IMR-90 (cell line): ENCODE measurements at regions not wholly inside any gene's neighbourhood (a gene's known extent, or its start where the extent isn't known, plus 50 kb on each side); places are given as distances from the start of the nearest gene placed in this dataset.

Experiments used
- ATAC-seq: fragments of 200-7000 bp; cut with Tn5 transposase; 2 replicates; pipeline ENCODE4 v1.9.1; 2020; ENCODE audit warnings: low read depth, mild to moderate bottlenecking, moderate library complexity
- BruUV-seq: library from RNA; stranded (reverse); fragments of 400-500 nt; replicated peaks from 2 replicates; lab custom pipeline; 2021; lab: Mats Ljungman, UMichigan
- CTCF ChIA-PET: fragments of 300-600 bp; formaldehyde crosslinking; extraction: SDS; loops from one replicate; lab custom pipeline; 2021; ENCODE audit warnings: antibody characterized with exemption; lab: Yijun Ruan, JAX
- POLR2A ChIA-PET: fragments of 300-600 bp; sonication (Branson Sonifier 250); formaldehyde crosslinking; loops from one replicate; lab custom pipeline; 2022; ENCODE audit warnings: antibody characterized with exemption; ENCODE audit not compliant: unreplicated experiment; lab: Charles Lee
- DNase-seq: peaks from one replicate; pipeline ENCODE4 v3.0.0; 2013
- H2AFZ ChIP-seq: replicated peaks from 2 replicates; pipeline ENCODE3; 2013; ENCODE audit warnings: low read length, mild to moderate bottlenecking; ENCODE audit not compliant: poor library complexity
- H2AK5ac ChIP-seq: 2 replicates; pipeline ENCODE4 v1.6.1; 2013; ENCODE audit warnings: low read depth, low read length, inconsistent platforms
- H2AK9ac ChIP-seq: replicated peaks from 2 replicates; pipeline ENCODE3; 2013; ENCODE audit warnings: mild to moderate bottlenecking, low read depth, low read length, moderate library complexity; ENCODE audit not compliant: poor library complexity
- H2BK120ac ChIP-seq: 2 replicates; pipeline ENCODE4 v1.6.1; 2013; ENCODE audit warnings: low read depth, low read length, inconsistent platforms
- H2BK15ac ChIP-seq: 3 replicates; pipeline ENCODE4 v1.6.1; 2013; ENCODE audit warnings: low read depth, low read length, inconsistent platforms
- H2BK20ac ChIP-seq: 2 replicates; pipeline ENCODE4 v1.6.1; 2013; ENCODE audit warnings: low read depth, mild to moderate bottlenecking, inconsistent platforms, low read length, moderate library complexity
- H2BK5ac ChIP-seq: 2 replicates; pipeline ENCODE4 v1.6.1; 2013; ENCODE audit warnings: mild to moderate bottlenecking, low read depth, low read length, inconsistent platforms; ENCODE audit not compliant: poor library complexity, severe bottlenecking
- H3K14ac ChIP-seq: replicated peaks from 2 replicates; pipeline ENCODE4 v1.6.1; 2013; ENCODE audit warnings: low read depth, low read length, inconsistent platforms
- H3K18ac ChIP-seq: 2 replicates; pipeline ENCODE4 v1.6.1; 2013; ENCODE audit warnings: low read depth, low read length, control low read depth
- H3K23ac ChIP-seq: 2 replicates; pipeline ENCODE4 v1.6.1; 2013; ENCODE audit warnings: low read depth, low read length, inconsistent platforms
- H3K27ac ChIP-seq: 2 replicates; pipeline ENCODE4 v1.5.1; 2013; ENCODE audit warnings: mild to moderate bottlenecking, control low read depth, low read length; ENCODE audit not compliant: insufficient read depth
- H3K27me3 ChIP-seq: 2 replicates; pipeline ENCODE4 v1.6.1; 2013; ENCODE audit warnings: low read length; ENCODE audit not compliant: control insufficient read depth, insufficient read depth
- H3K36me3 ChIP-seq: 2 replicates; pipeline ENCODE4 v1.6.1; 2013; ENCODE audit warnings: low read length, mixed read lengths; ENCODE audit not compliant: control insufficient read depth, insufficient read depth
- H3K4ac ChIP-seq: 2 replicates; pipeline ENCODE4 v1.6.1; 2013; ENCODE audit warnings: low read depth, low read length, inconsistent platforms
- H3K4me1 ChIP-seq: 2 replicates; pipeline ENCODE4 v1.6.1; 2013; ENCODE audit warnings: low read length, mixed read lengths; ENCODE audit not compliant: control insufficient read depth, insufficient read depth
- H3K4me2 ChIP-seq: 2 replicates; pipeline ENCODE4 v1.6.1; 2013; ENCODE audit warnings: low read depth, mild to moderate bottlenecking, control low read depth, low read length, moderate library complexity
- H3K4me3 ChIP-seq: 2 replicates; pipeline ENCODE4 v1.5.1; 2013; ENCODE audit warnings: low read depth, mild to moderate bottlenecking, control low read depth, low read length, moderate library complexity; ENCODE audit not compliant: insufficient read depth
- H3K56ac ChIP-seq: 2 replicates; pipeline ENCODE4 v1.6.1; 2013; ENCODE audit warnings: low read length, inconsistent platforms; ENCODE audit not compliant: insufficient read depth; ENCODE audit errors: extremely low read depth
- H3K79me1 ChIP-seq, 2 experiments: 2 replicates each; pipeline ENCODE4 v1.6.1; 2013; ENCODE audit warnings: low read length in 2 of 2, inconsistent platforms in 1 of 2, low read depth in 1 of 2
- H3K9ac ChIP-seq: 2 replicates; pipeline ENCODE4 v1.6.1; 2013; ENCODE audit warnings: low read depth, low read length, control low read depth
- H3K9me1 ChIP-seq: 2 replicates; pipeline ENCODE4 v1.6.1; 2013; ENCODE audit warnings: low read length, inconsistent platforms; ENCODE audit not compliant: insufficient read depth
- H3K9me3 ChIP-seq: 2 replicates; pipeline ENCODE4 v1.6.1; 2013; ENCODE audit warnings: low read length; ENCODE audit not compliant: control insufficient read depth, insufficient read depth
- H4K20me1 ChIP-seq: 2 replicates; pipeline ENCODE4 v1.6.1; 2013; ENCODE audit warnings: low read length, inconsistent platforms; ENCODE audit not compliant: insufficient read depth
- H4K5ac ChIP-seq: 2 replicates; pipeline ENCODE4 v1.6.1; 2013; ENCODE audit warnings: mild to moderate bottlenecking, low read depth, low read length, control low read depth
- H4K8ac ChIP-seq, 2 experiments: 2 replicates each; pipeline ENCODE4 v1.6.1; 2013; ENCODE audit warnings: low read depth in 2 of 2, low read length in 2 of 2, control low read depth in 1 of 2, inconsistent platforms in 1 of 2
- H4K91ac ChIP-seq: 2 replicates; pipeline ENCODE4 v1.6.1; 2013; ENCODE audit warnings: low read depth, low read length, inconsistent platforms; ENCODE audit not compliant: insufficient read depth
- BHLHE40 ChIP-seq: fragments of 150-350 bp; IDR thresholded peaks from 2 replicates; pipeline ENCODE4 v1.6.1; 2016; ENCODE audit warnings: mild to moderate bottlenecking, low read depth, low read length
- CEBPB ChIP-seq: IDR thresholded peaks from 2 replicates; pipeline ENCODE4 v1.6.1; 2012; ENCODE audit warnings: low read depth, low read length, improper control_type of control experiment
- CHD1 ChIP-seq: IDR thresholded peaks from 2 replicates; pipeline ENCODE4 v1.6.1; 2012; ENCODE audit warnings: low read depth, low read length, improper control_type of control experiment
- FOS ChIP-seq: fragments of 150-350 bp; IDR thresholded peaks from 2 replicates; pipeline ENCODE4 v1.6.1; 2016; ENCODE audit warnings: low read depth, low read length
- MAFK ChIP-seq: IDR thresholded peaks from 2 replicates; pipeline ENCODE4 v1.6.1; 2012; ENCODE audit warnings: low read depth, low read length, improper control_type of control experiment
- MAZ ChIP-seq: IDR thresholded peaks from 2 replicates; pipeline ENCODE4 v1.6.1; 2012; ENCODE audit warnings: low read depth, mild to moderate bottlenecking, low read length, improper control_type of control experiment, moderate library complexity, borderline replicate concordance
- MXI1 ChIP-seq: IDR thresholded peaks from 2 replicates; pipeline ENCODE4 v1.6.1; 2012; ENCODE audit warnings: low read depth, mild to moderate bottlenecking, low read length, moderate library complexity, borderline replicate concordance
- NFE2L2 ChIP-seq: fragments of 150-350 bp; IDR thresholded peaks from 2 replicates; pipeline ENCODE4 v1.6.1; 2016; ENCODE audit warnings: low read depth, mild to moderate bottlenecking, low read length
- POLR2A ChIP-seq: IDR thresholded peaks from 2 replicates; pipeline ENCODE4 v1.6.1; 2012; ENCODE audit warnings: mild to moderate bottlenecking, low read depth, low read length
- RAD21 ChIP-seq: IDR thresholded peaks from 2 replicates; pipeline ENCODE4 v1.6.1; 2012; ENCODE audit warnings: low read length, improper control_type of control experiment
- RCOR1 ChIP-seq: IDR thresholded peaks from 2 replicates; pipeline ENCODE4 v1.6.1; 2012; ENCODE audit warnings: mild to moderate bottlenecking, low read length, improper control_type of control experiment; ENCODE audit not compliant: insufficient replicate concordance
- RFX5 ChIP-seq: IDR thresholded peaks from 2 replicates; pipeline ENCODE4 v1.8.0; 2012; ENCODE audit warnings: low read depth, mild to moderate bottlenecking, low read length, moderate library complexity
- SMC3 ChIP-seq: fragments of 150-350 bp; IDR thresholded peaks from 2 replicates; pipeline ENCODE4 v1.6.1; 2016; ENCODE audit warnings: low read depth, mild to moderate bottlenecking, antibody characterized with exemption, low read length, moderate library complexity
- WGBS, 2 experiments: methylation state at CpG; one replicate each; pipeline versions ENCODE4 v1.1.5 to v1.1.7; 2013; ENCODE audit warnings: missing lambda C conversion rate in 2 of 2; ENCODE audit not compliant: insufficient read length in 1 of 2; ENCODE audit errors: extremely low coverage in 2 of 2; 5-methylcytosine and 5-hydroxymethylcytosine counted together
- dilution Hi-C: fragments of 300-500 bp; cut with HindIII; formaldehyde crosslinking; loops from one replicate; pipeline ENCODE4 v1.14.3; 2018; ENCODE audit warnings: low sequenced_read_pairs; ENCODE audit not compliant: unreplicated experiment
- in situ Hi-C: fragments of 300-500 bp; cut with MboI; formaldehyde crosslinking; loops from 3 replicates; pipeline ENCODE4 v1.14.3; 2019; ENCODE audit warnings: low sequenced_read_pairs, inconsistent platforms, mixed read lengths
- intact Hi-C: fragments of 100-400 bp; cut with micrococcal nuclease; formaldehyde crosslinking; loops from 2 replicates; pipeline ENCODE4 v1.10.0; 2022
- TF ChIP-seq, protein P1 (sequence below): conservative IDR thresholded peaks from 2 replicates; pipeline ENCODE4 v1.5.1; 2012; ENCODE audit warnings: mild to moderate bottlenecking, low read depth, low read length, improper control_type of control experiment
- TF ChIP-seq, protein P2 (sequence below): fragments of 150-350 bp; IDR thresholded peaks from 2 replicates; pipeline ENCODE4 v1.6.1; 2017; ENCODE audit warnings: mild to moderate bottlenecking, antibody characterized with exemption, low read length, low read depth
- TF ChIP-seq, protein P3 (sequence below): fragments of 150-350 bp; IDR thresholded peaks from 2 replicates; pipeline ENCODE4 v1.6.1; 2016; ENCODE audit warnings: low read depth, mild to moderate bottlenecking, low read length, moderate library complexity, borderline replicate concordance

DNA sequence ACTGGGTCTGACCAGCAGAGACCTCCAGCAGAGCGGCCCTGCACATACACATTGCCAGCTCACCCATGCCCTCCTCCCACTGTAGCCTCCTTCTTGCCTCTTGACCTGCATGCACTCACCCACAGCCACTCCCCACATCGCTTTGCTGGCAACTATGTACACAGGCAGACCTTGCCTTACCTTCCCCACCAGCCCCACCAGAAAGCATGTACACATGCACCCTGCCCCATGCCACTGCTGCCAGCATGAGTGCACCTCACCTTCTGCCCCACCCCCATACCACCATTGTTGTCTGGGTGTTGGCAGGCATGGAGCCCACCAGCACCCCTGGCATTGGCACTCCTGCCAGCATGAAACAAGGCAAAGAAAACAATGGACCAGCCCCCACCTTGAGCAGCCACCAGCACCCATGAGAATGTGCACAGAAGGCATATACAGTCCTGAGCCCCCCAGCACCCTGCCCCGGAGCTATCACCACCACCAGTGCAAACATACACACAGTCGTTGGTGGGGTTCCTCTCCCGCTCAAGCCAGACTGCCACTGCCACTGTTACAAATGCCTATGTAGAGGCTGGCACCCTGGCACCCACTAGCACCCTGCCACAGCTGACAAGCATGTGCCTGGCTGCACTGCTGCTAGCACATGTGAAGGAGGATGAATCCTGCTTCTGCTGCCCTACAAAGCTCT lies 171.4 kb upstream of the NR4A3 start:
- no peak overlapping the region for H3K4ac ChIP-seq
- H3K27ac ChIP-seq, result no peak overlapping the region
- no peak overlapping the region for H2BK5ac ChIP-seq
- H2BK15ac ChIP-seq, result no peak overlapping the region
- no peaks in the 10 kb centered on the region for H3K4me1 ChIP-seq
- H2BK120ac ChIP-seq, result no peak overlapping the region
- no peaks in the 10 kb centered on the region for H3K79me1 ChIP-seq
- no peak overlapping the region for H3K4me3 ChIP-seq
- H3K56ac ChIP-seq, result no peak overlapping the region
- POLR2A ChIA-PET, result no interaction called here
- H3K14ac ChIP-seq, result no peak overlapping the region
- in situ Hi-C loops (no loop called here), intact Hi-C loops (no loop called here), dilution Hi-C loops (no loop called here)
- H2BK20ac ChIP-seq, result no peak overlapping the region
- H3K9ac ChIP-seq, result no peak overlapping the region
- TF ChIP-seq, protein P1, sequence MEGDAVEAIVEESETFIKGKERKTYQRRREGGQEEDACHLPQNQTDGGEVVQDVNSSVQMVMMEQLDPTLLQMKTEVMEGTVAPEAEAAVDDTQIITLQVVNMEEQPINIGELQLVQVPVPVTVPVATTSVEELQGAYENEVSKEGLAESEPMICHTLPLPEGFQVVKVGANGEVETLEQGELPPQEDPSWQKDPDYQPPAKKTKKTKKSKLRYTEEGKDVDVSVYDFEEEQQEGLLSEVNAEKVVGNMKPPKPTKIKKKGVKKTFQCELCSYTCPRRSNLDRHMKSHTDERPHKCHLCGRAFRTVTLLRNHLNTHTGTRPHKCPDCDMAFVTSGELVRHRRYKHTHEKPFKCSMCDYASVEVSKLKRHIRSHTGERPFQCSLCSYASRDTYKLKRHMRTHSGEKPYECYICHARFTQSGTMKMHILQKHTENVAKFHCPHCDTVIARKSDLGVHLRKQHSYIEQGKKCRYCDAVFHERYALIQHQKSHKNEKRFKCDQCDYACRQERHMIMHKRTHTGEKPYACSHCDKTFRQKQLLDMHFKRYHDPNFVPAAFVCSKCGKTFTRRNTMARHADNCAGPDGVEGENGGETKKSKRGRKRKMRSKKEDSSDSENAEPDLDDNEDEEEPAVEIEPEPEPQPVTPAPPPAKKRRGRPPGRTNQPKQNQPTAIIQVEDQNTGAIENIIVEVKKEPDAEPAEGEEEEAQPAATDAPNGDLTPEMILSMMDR, result no peak
- TF ChIP-seq CEBPB (no peak), SMC3 (no peak), MAZ (no peak), RAD21 (no peak), NFE2L2 (no peak), POLR2A (no peak), MXI1 (no peak), RCOR1 (no peak), CHD1 (no peak), RFX5 (no peak), MAFK (no peak), FOS (no peak), BHLHE40 (no peak)
- TF ChIP-seq, protein P2, sequence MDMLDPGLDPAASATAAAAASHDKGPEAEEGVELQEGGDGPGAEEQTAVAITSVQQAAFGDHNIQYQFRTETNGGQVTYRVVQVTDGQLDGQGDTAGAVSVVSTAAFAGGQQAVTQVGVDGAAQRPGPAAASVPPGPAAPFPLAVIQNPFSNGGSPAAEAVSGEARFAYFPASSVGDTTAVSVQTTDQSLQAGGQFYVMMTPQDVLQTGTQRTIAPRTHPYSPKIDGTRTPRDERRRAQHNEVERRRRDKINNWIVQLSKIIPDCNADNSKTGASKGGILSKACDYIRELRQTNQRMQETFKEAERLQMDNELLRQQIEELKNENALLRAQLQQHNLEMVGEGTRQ, result no peak
- TF ChIP-seq, protein P3, sequence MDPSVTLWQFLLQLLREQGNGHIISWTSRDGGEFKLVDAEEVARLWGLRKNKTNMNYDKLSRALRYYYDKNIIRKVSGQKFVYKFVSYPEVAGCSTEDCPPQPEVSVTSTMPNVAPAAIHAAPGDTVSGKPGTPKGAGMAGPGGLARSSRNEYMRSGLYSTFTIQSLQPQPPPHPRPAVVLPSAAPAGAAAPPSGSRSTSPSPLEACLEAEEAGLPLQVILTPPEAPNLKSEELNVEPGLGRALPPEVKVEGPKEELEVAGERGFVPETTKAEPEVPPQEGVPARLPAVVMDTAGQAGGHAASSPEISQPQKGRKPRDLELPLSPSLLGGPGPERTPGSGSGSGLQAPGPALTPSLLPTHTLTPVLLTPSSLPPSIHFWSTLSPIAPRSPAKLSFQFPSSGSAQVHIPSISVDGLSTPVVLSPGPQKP, result no peak
- H2AK9ac ChIP-seq, result no peak overlapping the region
- H3K23ac ChIP-seq, result no peak overlapping the region
- H3K36me3 ChIP-seq, result no peaks in the 10 kb centered on the region
- CTCF ChIA-PET, result no interaction called here
- H3K9me3 ChIP-seq, result no peaks in the 10 kb centered on the region
- H4K5ac ChIP-seq, result no peak overlapping the region
- no peak for DNase-seq
- no TSS peak for BruUV-seq
- H2AK5ac ChIP-seq, result no peak overlapping the region
- peaks cover 7% of the 10 kb centered on the region for H3K27me3 ChIP-seq
- no peak overlapping the region for H4K91ac ChIP-seq
- WGBS, 2 experiments, result 0% methylated on average over 1 of the region's 5 CpGs; no CpG with 5 or more reads in 1 of the 2 experiments
- H3K18ac ChIP-seq, result no peak overlapping the region
- H4K8ac ChIP-seq, result no peak overlapping the region
- H3K4me2 ChIP-seq, result no peak overlapping the region
- H3K9me1 ChIP-seq, result no peaks in the 10 kb centered on the region
- H2AFZ ChIP-seq, result no peak overlapping the region
- no peaks in the 10 kb centered on the region for H4K20me1 ChIP-seq
- no peak for ATAC-seq
